ENCODE measurements at regions not wholly inside any gene's neighbourhood (a gene's known extent, or its start where the extent isn't known, plus 50 kb on each side); places are given as distances from the start of the nearest gene placed in this dataset.

DNA sequence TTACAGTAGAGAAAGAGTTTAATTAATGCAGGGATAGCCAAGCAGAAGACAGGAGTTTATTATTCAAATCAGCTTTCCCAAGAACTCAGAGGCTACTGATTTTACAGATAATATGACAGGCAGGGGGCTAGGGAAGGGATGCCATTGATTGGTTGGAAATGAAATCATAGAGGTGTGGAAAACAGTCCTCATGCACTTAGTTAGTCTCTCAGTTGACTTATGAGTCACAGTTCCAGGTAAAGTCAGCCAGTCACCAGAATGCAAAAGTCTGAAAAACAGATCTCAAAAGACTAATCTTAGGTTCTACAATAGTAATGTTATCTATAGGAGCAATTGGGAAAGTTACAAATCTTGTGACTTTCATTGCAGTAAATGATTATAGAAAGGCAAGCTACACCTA is 676.4 kb upstream of the CHAC2 start:
- Mint-ChIP-seq H3K4me3 (no peak overlapping the region), H3K4me1 (peaks cover 22% of the 10 kb centered on the region), H3K27me3 (ENCODE audit: insufficient read depth) (no peaks in the 10 kb centered on the region), H3K27ac (no peak overlapping the region), H3K36me3 (ENCODE audit: low read depth) (peaks cover 5% of the 10 kb centered on the region), H3K9me3 (peaks cover 4% of the 10 kb centered on the region)
- Histone ChIP-seq H3K9me3 (ENCODE audit: control insufficient read depth, low read length) (no peaks in the 10 kb centered on the region), H3K9ac (ENCODE audit: extremely low read depth, low read length, poor library complexity, severe bottlenecking) (no peak overlapping the region), H3K27ac (ENCODE audit: low read depth, low read length) (no peak overlapping the region), H3K27me3 (ENCODE audit: control insufficient read depth, insufficient read depth, low read length, poor library complexity, severe bottlenecking) (no peaks in the 10 kb centered on the region), H3K4me3 (ENCODE audit: low read length) (no peak overlapping the region), H3K4me1 (ENCODE audit: control insufficient read depth, insufficient read depth, low read length) (no peaks in the 10 kb centered on the region), H3K36me3 (ENCODE audit: control insufficient read depth, insufficient read depth, low read length) (no peaks in the 10 kb centered on the region)
- TF ChIP-seq, protein P1, sequence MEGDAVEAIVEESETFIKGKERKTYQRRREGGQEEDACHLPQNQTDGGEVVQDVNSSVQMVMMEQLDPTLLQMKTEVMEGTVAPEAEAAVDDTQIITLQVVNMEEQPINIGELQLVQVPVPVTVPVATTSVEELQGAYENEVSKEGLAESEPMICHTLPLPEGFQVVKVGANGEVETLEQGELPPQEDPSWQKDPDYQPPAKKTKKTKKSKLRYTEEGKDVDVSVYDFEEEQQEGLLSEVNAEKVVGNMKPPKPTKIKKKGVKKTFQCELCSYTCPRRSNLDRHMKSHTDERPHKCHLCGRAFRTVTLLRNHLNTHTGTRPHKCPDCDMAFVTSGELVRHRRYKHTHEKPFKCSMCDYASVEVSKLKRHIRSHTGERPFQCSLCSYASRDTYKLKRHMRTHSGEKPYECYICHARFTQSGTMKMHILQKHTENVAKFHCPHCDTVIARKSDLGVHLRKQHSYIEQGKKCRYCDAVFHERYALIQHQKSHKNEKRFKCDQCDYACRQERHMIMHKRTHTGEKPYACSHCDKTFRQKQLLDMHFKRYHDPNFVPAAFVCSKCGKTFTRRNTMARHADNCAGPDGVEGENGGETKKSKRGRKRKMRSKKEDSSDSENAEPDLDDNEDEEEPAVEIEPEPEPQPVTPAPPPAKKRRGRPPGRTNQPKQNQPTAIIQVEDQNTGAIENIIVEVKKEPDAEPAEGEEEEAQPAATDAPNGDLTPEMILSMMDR (conservative IDR thresholded peaks at IDR 0.05), result no peak
- no peak for DNase-seq

DNA sequence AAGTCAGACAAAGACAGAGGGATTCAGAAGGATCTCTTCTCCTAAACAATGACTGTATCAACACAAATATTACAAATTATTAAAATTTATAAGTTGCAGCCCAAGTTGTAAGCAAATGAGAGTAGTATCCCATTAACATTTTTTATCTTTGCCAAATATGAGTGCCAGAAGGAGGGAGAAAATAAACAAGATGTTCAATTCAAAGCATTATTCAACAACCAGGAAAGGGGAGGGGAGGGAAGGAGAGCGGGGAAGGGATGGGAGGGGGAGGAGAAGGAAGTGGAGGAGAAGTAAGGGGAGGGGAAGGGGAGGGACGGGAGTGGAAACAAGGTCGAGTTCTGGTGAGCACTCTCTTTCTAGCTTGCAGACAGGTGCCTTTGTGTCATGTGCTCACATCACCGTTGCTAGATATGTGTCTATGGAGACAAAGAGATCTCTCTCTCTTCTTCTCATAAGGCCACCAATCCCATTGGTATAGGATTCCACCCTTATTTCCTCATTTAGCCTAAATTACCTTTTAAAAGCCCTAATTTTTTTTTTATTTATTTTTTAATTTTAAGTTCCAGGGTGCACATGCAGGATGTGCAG is 679.6 kb upstream of the CHAC2 start:
- Mint-ChIP-seq H3K36me3 (ENCODE audit: low read depth) (peaks cover 8% of the 10 kb centered on the region), H3K27me3 (ENCODE audit: insufficient read depth) (no peaks in the 10 kb centered on the region)

DNA sequence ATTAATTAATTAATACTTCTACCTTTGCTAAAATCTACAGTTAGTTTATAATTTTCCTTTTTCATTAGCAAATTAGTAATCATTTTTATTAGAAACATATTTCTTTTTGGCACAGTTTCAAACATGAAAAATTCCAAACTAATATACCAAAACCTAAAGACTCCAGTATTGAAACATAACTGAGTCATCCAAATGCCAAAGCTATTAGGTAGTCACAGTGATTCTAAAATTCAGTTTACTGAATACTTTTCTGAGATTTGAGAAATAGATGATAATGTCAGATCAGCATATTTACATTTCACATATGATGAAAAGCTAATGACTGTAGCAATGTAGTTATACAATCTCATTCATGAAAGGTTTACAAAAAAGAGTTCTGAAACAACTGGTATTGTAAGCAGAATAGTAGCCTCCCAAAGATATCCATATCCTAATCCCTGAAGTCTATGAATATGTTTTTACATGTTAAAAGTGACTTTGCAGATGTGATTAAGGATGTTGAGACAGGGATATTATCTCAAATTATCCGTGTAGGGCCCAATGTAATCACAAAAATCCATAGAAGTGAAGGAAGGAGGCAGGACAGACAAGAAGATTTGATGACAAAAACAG is 680.2 kb upstream of the CHAC2 start:
- no peak for DNase-seq
- Histone ChIP-seq H3K9me3 (ENCODE audit: control insufficient read depth, low read length) (no peaks in the 10 kb centered on the region), H3K27me3 (ENCODE audit: control insufficient read depth, insufficient read depth, low read length, poor library complexity, severe bottlenecking) (no peaks in the 10 kb centered on the region), H3K9ac (ENCODE audit: extremely low read depth, low read length, poor library complexity, severe bottlenecking) (no peak overlapping the region), H3K36me3 (ENCODE audit: control insufficient read depth, insufficient read depth, low read length) (no peaks in the 10 kb centered on the region), H3K27ac (ENCODE audit: low read depth, low read length) (no peak overlapping the region), H3K4me3 (ENCODE audit: low read length) (no peak overlapping the region), H3K4me1 (ENCODE audit: control insufficient read depth, insufficient read depth, low read length) (no peaks in the 10 kb centered on the region)
- peaks cover 9% of the 10 kb centered on the region for H3K4me1 Mint-ChIP-seq
- 69 to 82% methylated on average over 1 of the region's 1 CpG for WGBS, 2 experiments (ENCODE audit: insufficient coverage in 1 of 2, insufficient read length in 1 of 2)
- H3K27ac Mint-ChIP-seq, result no peak overlapping the region
- peaks cover 8% of the 10 kb centered on the region for H3K36me3 Mint-ChIP-seq (ENCODE audit: low read depth)
- no peaks in the 10 kb centered on the region for H3K27me3 Mint-ChIP-seq (ENCODE audit: insufficient read depth)
- H3K9me3 Mint-ChIP-seq, result peaks cover 12% of the 10 kb centered on the region
- no peak overlapping the region for H3K4me3 Mint-ChIP-seq
- TF ChIP-seq, protein P1 (conservative IDR thresholded peaks at IDR 0.05), result no peak

More for the DNA sequence above, 679.6 kb upstream of the CHAC2 start:
- Histone ChIP-seq H3K36me3 (ENCODE audit: control insufficient read depth, insufficient read depth, low read length) (no peaks in the 10 kb centered on the region), H3K9me3 (ENCODE audit: control insufficient read depth, low read length) (no peaks in the 10 kb centered on the region), H3K9ac (ENCODE audit: extremely low read depth, low read length, poor library complexity, severe bottlenecking) (no peak overlapping the region), H3K4me1 (ENCODE audit: control insufficient read depth, insufficient read depth, low read length) (no peaks in the 10 kb centered on the region), H3K4me3 (ENCODE audit: low read length) (no peak overlapping the region), H3K27ac (ENCODE audit: low read depth, low read length) (no peak overlapping the region), H3K27me3 (ENCODE audit: control insufficient read depth, insufficient read depth, low read length, poor library complexity, severe bottlenecking) (no peaks in the 10 kb centered on the region)
- Mint-ChIP-seq H3K27ac (no peak overlapping the region), H3K9me3 (peaks cover 12% of the 10 kb centered on the region), H3K4me1 (peaks cover 10% of the 10 kb centered on the region), H3K4me3 (no peak overlapping the region)
- WGBS, 2 experiments (ENCODE audit: insufficient coverage in 1 of 2, insufficient read length in 1 of 2), result 78 to 80% methylated on average over 1 to 4 of the region's 4 CpGs
- DNase-seq, result no peak
- TF ChIP-seq, protein P1 (conservative IDR thresholded peaks at IDR 0.05), result no peak
